ENCODE measurements at regions not wholly inside any gene's neighbourhood (a gene's known extent, or its start where the extent isn't known, plus 50 kb on each side); places are given as distances from the start of the nearest gene placed in this dataset.

DNA sequence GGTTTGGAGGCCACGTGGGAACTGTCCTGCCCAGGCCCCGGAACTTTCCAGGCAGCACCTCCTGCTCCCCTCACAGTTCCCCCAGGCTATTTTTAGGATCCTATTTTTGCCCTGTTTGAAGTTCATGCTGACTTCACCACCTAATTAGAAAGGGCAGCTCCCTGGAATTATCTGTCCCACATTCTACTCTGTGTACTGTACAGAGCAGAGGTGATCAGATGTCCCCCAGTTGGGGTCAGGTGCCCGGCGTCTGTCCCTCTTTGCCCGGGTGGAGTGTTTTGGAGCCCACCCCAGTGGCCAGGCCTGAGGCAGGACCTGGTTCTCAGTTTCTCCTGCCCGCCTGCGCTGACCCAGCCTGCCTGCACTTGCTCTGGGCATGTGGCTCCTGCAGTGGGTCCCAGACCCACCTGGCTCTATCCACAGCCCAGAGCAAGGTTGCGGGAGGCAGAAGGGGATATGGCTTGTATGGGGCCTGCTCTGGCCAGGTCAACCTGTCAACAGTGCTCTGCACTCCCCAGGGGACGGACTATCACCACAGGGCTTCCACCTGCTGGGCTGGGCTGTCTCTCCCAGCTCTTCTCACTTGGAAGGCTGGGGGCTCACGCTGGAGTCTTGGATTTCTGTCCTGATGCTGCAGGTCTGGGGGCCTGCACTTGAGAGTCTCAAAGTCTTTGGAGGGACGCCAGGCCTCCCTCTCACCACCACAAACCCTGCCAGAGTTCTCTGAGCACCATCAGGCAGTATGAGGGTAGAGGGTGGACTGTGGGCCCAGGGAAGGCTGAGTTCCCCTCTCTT is 268.3 kb downstream of the GADD45G start:
- TF ChIP-seq, protein P1, sequence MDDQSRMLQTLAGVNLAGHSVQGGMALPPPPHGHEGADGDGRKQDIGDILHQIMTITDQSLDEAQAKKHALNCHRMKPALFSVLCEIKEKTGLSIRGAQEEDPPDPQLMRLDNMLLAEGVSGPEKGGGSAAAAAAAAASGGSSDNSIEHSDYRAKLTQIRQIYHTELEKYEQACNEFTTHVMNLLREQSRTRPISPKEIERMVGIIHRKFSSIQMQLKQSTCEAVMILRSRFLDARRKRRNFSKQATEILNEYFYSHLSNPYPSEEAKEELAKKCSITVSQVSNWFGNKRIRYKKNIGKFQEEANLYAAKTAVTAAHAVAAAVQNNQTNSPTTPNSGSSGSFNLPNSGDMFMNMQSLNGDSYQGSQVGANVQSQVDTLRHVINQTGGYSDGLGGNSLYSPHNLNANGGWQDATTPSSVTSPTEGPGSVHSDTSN (IDR thresholded peaks at IDR 0.05; ENCODE audit: insufficient replicate concordance, low read depth, low read length) = no peak
- TF ChIP-seq TAF1 (IDR thresholded peaks at IDR 0.05; ENCODE audit: borderline replicate concordance, low read depth, low read length) = no peak
